GM18505 (cell line): ENCODE measurements at regions not wholly inside any gene's neighbourhood (a gene's known extent, or its start where the extent isn't known, plus 50 kb on each side); places are given as distances from the start of the nearest gene placed in this dataset.

ENCODE experiments used
- ATAC-seq: cut with Tn5 transposase; IDR thresholded peaks from one replicate; pipeline ENCODE4 v1.9.1; 2021; ENCODE audit not compliant: unreplicated experiment
- POLR2A ChIP-seq: IDR thresholded peaks from 4 replicates; pipeline ENCODE4 v1.6.1; 2011; ENCODE audit warnings: borderline replicate concordance; ENCODE audit not compliant: insufficient read depth, insufficient read length; ENCODE audit errors: extremely low read depth

DNA sequence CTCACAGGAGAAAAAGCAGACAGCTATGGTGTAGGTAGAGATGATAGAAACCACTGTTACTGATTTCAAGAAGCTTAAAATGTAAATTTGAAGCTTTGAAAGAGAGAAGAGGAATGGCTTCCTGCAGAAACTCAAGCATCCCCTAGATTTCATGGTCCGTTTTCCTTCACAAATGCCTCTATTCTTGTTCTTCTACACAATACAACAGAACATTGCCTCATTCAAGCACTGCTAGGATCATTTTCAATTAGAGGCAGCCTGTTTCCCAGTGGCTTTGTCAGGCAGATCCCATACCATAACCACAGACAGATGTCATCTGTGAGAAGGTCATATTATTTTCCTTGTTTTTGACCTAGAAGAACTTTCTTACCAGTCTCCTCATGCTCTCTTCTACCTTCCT lies 77.9 kb upstream of the SPRED1 start:
- TF ChIP-seq POLR2A: no peak
- ATAC-seq: no peak

DNA sequence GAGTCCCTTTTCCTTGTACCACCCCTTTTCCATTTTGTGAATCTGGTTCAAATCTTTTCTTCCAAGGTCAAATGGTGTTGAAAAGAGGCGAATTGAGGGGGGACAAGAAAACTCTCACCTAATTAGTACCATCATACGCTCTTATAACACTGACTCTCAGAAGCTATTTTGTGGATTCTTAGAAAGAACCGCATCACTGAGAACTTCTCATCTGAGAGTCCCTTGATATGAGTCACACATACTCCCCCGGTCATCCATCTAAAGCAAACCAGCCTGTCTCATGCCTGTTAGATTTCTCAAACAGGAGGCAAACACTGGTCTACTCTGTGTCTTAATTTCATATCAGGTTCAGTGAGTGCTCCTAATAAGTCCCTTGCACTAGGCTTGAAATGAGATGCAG lies 76.5 kb upstream of the SPRED1 start:
- TF ChIP-seq POLR2A: no peak
- peak; percentile 93 for ATAC-seq

DNA sequence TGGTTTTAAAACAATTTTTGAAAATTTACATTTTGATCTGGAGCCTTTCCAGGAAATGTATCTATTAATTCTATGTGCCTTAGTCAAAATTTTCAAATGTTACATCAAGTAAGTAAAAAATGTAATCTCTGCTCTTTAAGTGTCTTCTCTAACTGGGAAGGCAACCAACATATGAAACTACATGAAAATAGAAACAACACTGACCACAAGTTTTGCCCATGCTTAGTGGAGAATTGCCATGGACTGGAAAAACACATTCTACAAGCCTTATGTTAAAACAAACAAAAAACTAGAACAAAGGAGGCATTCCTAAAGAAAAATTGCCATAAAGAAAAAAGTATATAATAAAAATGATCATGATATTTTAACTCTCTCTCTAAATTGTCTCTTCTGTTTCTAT lies 75.9 kb upstream of the SPRED1 start:
- TF ChIP-seq POLR2A: no peak
- ATAC-seq: no peak

DNA sequence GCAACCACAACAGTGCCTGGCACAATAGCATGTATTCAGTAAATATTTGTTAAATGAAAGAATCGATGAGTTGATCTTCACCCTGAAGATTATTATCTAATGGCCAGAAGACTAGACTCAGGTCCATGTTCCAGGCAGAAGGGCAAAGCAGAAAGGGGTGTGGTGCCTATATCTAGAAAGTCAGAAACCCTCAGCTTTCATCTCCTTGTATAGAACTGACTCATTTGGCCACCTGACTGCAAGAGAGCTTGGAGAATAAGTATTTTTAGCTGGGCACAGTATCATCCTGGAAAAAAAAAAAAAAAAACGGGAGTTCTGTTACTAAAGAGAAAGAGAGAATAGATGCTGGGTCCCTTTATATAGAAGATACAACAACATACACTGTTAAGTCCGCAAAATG lies 69.7 kb upstream of the SPRED1 start:
- no peak for TF ChIP-seq POLR2A
- ATAC-seq: no peak

DNA sequence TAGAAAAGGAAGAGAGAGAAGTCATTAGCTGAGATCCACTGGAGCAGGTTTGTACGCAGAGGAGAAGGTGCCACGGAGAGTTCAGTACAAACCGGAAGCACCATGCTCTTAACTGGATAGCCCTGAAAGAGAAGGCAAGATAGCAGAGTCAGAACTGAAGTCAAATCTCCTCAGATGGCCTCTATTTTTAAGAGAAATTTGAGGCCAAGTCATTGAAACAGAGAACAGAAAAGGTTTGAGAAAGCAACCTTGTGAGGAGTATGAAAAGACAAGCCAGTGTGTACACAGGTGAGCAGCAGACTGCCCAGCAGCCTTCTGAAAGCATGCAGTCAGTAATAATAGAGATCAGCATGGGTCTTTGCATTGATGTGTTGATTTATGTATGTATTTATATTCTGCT lies 66.1 kb upstream of the SPRED1 start:
- no peak for TF ChIP-seq POLR2A
- no peak for ATAC-seq

DNA sequence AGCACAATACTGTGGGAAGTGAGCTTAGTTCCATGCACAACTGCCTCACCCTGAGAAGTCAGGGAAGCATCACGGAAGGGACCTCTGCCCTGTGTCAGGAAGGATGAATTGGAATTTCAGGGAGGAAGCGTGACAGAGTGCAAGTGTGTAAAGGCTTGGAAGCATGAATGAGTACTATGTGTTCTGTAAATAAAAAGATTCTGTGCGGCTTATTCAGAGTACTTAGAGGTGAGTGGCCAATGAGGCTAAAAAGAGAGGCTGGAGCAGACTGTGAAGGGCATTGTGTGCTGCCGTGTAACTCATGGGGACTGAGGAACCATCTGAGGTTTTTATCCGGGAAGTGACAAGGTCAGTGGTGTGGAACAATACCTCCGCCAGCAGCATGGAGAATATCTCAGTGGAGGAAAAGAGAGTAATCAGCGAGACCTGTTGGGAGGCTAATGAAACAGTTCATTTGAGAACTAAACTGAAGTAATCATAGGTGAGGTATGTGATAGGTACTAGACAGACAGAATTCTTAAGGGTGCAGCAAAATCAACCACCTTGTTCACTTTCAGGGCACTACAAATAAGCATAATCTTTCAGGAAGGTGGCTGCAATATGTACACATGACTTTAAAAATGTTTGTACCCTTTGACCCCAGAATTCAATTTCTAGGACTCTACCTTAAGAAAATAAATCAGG lies 64.9 kb upstream of the SPRED1 start:
- ATAC-seq: no peak
- TF ChIP-seq POLR2A: no peak

DNA sequence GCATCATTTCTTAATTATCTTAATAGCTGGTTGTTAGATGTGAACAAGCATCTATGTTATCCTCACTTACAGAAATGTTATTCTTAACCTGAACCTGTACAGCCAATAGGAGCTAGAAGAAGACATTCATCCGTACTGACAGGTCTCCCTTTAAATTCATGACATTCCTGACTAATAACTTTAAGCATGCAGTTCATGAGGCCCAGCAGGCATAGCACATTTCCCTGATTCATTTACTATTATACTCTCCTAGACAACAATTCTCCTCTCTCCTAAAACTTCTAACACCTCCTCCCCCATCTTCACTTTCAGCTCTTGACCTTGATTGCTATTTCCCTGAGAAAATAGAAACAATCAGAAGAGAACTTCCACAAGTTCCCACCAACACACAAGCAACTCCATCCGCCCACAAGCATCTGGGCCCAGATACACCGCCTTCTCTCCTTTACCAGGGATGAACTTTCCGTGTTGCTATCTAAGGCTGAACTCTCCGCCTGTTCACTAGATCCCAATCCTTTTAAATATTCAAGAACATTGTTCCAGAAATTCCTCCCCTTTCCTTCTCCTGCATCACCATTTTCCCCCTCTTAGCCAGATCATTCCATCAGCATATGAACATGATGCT lies 62.9 kb upstream of the SPRED1 start:
- ATAC-seq: no peak
- no peak for TF ChIP-seq POLR2A

DNA sequence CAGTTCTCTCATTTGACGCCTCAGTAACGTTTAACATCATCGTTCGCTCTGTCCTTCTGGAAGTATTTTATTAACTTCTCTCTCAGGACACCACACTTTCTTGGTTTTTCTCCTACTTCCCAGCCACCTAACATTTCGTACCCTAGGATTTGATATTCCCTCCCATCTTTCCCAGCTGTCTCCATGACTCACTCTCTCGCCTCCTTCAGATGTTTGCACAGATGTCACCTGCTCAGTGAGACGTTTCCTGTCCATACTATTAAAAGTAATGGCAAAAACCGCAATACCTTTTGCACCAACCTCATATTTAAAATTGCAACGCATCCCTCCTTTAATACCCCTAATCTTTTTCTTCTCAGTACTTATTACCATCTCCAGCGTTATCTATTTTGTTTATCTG lies 62.1 kb upstream of the SPRED1 start:
- no peak for TF ChIP-seq POLR2A
- no peak for ATAC-seq

DNA sequence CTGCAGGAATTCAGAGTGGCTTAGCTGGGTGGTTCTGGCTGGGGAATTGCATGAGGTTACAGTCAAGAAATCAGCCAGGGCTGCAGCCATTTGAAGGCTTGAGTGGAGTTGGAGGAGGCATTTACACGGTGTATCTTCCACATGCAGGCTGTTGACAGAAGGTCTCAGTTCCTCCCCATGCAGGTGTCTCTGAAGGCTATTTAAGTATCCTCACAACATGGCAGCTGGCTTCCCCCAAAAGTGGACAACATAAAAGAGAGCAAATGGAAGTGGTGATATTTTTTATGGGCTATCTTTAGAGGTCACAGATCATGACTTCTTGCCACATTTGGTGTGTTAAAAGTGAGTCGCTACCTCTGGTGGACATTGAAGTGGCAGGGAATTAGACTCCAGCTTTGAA lies 60.1 kb upstream of the SPRED1 start:
- no peak for TF ChIP-seq POLR2A
- ATAC-seq: no peak

DNA sequence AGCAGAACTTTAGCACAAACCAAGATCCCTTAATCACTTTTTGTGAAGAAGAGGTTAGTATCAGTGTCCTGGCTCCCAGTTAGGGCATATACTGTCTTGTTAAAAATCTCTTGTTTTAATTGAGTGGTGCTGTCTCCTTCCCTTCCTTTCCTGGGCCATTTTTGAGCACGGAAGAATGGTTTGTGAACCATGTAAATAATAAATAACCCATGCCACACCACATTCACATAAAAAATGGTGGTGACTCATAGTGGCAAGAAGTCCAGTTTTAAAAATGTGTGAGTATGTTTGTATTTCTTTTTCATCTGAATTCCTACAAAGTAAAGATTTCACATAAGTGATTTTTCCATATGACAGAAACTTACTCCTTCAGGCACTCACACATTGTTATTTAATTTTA lies 59.1 kb upstream of the SPRED1 start:
- ATAC-seq: no peak
- no peak for TF ChIP-seq POLR2A

DNA sequence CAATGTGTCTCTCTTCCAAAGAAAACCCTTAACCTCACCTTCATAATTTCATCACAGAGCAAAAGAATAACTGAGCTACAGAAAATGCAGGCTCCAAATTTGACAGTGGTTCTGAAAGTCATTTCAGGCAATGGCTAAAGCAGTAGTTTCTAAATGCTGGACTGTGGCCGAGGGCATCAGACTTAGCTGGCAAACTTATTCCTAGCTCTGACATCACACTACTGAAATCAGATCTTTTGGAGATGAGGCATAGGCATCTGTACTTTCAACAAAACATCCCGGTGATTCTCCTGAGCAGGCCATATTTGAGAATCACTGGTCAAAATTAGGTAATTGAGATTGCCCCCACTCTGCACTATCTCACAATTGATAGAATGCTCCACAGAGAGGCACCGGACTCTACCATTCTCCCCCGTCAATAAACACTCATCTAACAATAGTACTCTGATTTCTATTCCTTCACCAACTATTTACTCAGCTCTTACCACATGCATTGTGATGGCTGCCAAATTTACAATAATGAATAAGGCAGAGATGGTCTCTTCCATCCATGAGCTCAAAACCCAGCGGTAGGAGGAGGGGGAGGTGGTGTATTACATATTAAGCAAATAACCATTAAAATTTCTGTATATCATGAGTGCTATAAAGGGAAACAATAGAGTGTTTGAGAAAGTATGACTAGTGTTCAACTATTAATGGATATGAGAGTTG lies 57.3 kb upstream of the SPRED1 start:
- ATAC-seq: no peak
- no peak for TF ChIP-seq POLR2A

DNA sequence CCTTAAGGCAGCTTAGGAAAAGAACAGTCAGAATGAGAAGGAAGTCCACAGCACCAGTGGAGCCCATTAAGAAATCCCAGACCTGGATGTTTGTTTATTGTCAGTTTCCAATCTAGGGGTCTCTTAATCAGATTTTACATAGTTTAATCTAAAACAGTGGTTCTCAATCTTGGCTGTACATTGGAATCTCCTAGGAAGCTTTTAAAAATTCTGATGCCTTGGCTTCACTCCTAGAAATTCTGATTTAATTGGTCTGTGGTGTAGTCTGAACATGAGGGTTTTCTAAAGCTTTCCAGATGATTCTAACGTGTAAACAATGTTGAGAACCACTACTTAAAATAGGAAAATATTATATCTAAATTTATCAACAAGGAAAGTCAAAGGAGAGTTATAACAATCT lies 56.6 kb upstream of the SPRED1 start:
- no peak for ATAC-seq
- no peak for TF ChIP-seq POLR2A

DNA sequence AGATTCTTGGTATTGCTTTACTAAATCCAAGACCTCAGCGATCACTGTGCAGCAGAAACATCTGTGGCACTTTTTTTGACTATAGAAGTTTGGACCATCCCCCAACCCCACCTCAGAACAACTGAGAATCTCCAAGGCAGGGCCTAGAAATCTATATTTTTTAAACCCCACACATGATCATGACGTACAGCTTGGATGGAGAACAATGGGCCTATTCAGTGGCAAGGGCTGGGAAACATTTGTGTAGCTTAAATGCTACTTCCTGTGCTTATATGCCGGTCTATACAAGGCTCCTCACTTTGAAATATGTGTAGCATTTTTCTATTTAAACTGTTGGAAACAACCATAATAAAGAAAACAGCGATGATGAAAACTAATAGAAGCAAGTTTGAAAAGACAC lies 55.1 kb upstream of the SPRED1 start:
- ATAC-seq: no peak
- no peak for TF ChIP-seq POLR2A

DNA sequence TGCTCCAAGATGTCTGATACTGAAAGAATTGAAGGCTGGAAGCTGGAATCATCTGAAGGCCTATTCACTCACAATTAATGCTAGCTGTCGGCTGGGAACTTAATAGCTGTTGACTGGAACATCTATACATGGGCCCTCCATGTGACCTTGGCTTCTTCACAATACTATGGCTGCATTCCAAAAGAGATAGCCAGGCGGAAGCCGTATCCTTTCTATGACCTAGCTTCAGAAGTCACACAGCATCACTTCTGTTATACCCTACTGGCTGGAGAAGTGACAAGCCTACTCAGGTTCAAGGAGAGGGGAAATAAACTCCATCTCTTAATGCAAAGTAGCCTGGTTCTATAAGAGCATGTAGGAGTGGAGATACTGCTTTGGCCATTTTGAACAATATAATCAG lies 50.9 kb upstream of the SPRED1 start:
- ATAC-seq: no peak
- no peak for TF ChIP-seq POLR2A

DNA sequence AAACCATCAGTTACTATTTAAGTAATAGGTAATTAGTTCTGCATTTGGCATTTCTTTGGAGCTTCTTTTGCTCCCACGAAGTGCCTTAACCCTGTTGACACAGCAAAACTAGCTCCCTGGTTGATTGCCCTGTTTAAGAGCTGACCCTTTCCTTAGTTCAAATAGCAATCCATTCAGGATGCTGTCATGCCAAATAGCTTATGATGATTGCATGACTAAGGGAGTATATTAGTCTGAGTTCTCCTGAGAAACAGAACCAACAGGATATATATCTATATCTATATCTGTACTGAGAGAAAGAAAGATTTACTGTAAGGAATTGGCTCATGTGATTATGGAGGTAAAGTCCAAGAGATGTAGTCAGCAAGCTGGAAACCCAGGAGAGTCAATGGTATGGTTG lies 50.3 kb upstream of the SPRED1 start:
- no peak for ATAC-seq
- no peak for TF ChIP-seq POLR2A
